Neural cell (in vitro differentiated cells): ENCODE measurements at regions not wholly inside any gene's neighbourhood (a gene's known extent, or its start where the extent isn't known, plus 50 kb on each side); places are given as distances from the start of the nearest gene placed in this dataset.

ENCODE experiments used
- H2AFZ ChIP-seq: fragments of 200-600, 300-800 bp; sonication (generic), shearing (Covaris generic); 2 replicates; pipeline ENCODE4 v1.6.0; 2014; ENCODE audit warnings: low read depth, mild to moderate bottlenecking, antibody characterized with exemption, low read length, moderate library complexity
- H3F3A ChIP-seq: fragments of 200-600 bp; shearing (Covaris generic); 2 replicates; pipeline ENCODE4 v1.6.1; 2016; ENCODE audit warnings: mild to moderate bottlenecking, moderate library complexity, mixed read lengths, antibody characterized with exemption, low read length; ENCODE audit not compliant: insufficient read depth, poor library complexity, severe bottlenecking
- H3K27ac ChIP-seq: fragments of 200-600, 300-800 bp; sonication (generic), shearing (Covaris generic); 2 replicates; pipeline ENCODE4 v1.5.1; 2014; ENCODE audit warnings: mild to moderate bottlenecking, low read length, moderate library complexity
- H3K27me3 ChIP-seq: fragments of 300-800, 200-600 bp; sonication (generic), shearing (Covaris generic); 2 replicates; pipeline ENCODE4 v1.6.0; 2014; ENCODE audit warnings: mild to moderate bottlenecking, low read depth, low read length, moderate library complexity; ENCODE audit not compliant: insufficient read depth
- H3K36me3 ChIP-seq: fragments of 300-800, 200-600 bp; sonication (generic), shearing (Covaris generic); 2 replicates; pipeline ENCODE4 v1.5.1; 2014; ENCODE audit warnings: mild to moderate bottlenecking, antibody characterized with exemption, low read length, moderate library complexity; ENCODE audit not compliant: insufficient read depth
- H3K4me2 ChIP-seq: fragments of 300-800, 200-600 bp; sonication (generic), shearing (Covaris generic); 2 replicates; pipeline ENCODE4 v1.6.0; 2014; ENCODE audit warnings: mild to moderate bottlenecking, low read length
- H3K4me3 ChIP-seq: fragments of 300-800, 200-600 bp; sonication (generic), shearing (Covaris generic); 2 replicates; pipeline ENCODE4 v1.5.1; 2014; ENCODE audit warnings: mild to moderate bottlenecking, low read length, moderate library complexity
- H3K79me2 ChIP-seq: fragments of 200-600 bp; shearing (Covaris generic); replicated peaks from 2 replicates; pipeline ENCODE4 v1.6.0; 2014; ENCODE audit warnings: mild to moderate bottlenecking, low read length, moderate library complexity; ENCODE audit not compliant: insufficient read depth
- H3K9ac ChIP-seq: fragments of 300-800, 200-600 bp; sonication (generic), shearing (Covaris generic); 2 replicates; pipeline ENCODE4 v1.6.1; 2016; ENCODE audit warnings: mild to moderate bottlenecking, low read length, mixed read lengths
- H3K9me2 ChIP-seq: fragments of 200-600 bp; shearing (Covaris generic); 2 replicates; pipeline ENCODE4 v1.6.1; 2016; ENCODE audit warnings: mild to moderate bottlenecking, low read length, mixed read lengths; ENCODE audit not compliant: insufficient read depth
- H3K9me3 ChIP-seq: fragments of 200-600, 300-800 bp; sonication (generic), shearing (Covaris generic); 2 replicates; pipeline ENCODE4 v1.6.1; 2016; ENCODE audit warnings: mild to moderate bottlenecking, mixed run types, low read length, moderate library complexity, mixed read lengths
- H4K20me1 ChIP-seq: fragments of 200-600 bp; shearing (Covaris generic); 2 replicates; pipeline ENCODE4 v1.6.1; 2016; ENCODE audit warnings: mild to moderate bottlenecking, mixed run types; ENCODE audit not compliant: insufficient read depth
- CTCF ChIP-seq: fragments of 450-650 bp; IDR thresholded peaks from 2 replicates; pipeline ENCODE4 v1.5.1; 2014; ENCODE audit warnings: antibody characterized with exemption, mild to moderate bottlenecking, moderate library complexity; ENCODE audit not compliant: poor library complexity, severe bottlenecking
- EP300 ChIP-seq: fragments of 450-650 bp; conservative IDR thresholded peaks from 2 replicates; pipeline ENCODE4 v1.6.1; 2014; ENCODE audit warnings: antibody characterized with exemption, mild to moderate bottlenecking, moderate library complexity; ENCODE audit not compliant: poor library complexity, severe bottlenecking
- EZH2 ChIP-seq: fragments of 200-600, 300-800 bp; shearing (Covaris generic), sonication (generic); IDR thresholded peaks from 2 replicates; pipeline ENCODE4 v1.6.1; 2014; ENCODE audit warnings: antibody characterized with exemption, low read length, borderline replicate concordance, mild to moderate bottlenecking; ENCODE audit not compliant: insufficient read depth, poor library complexity, severe bottlenecking
- MXI1 ChIP-seq: fragments of 450-650 bp; conservative IDR thresholded peaks from 2 replicates; pipeline ENCODE4 v1.6.1; 2014; ENCODE audit warnings: antibody characterized with exemption, mild to moderate bottlenecking; ENCODE audit not compliant: poor library complexity, severe bottlenecking
- POLR2AphosphoS5 ChIP-seq: IDR thresholded peaks from 2 replicates; pipeline ENCODE4 v1.6.1; 2012
- RAD21 ChIP-seq: fragments of 450-650 bp; conservative IDR thresholded peaks from 2 replicates; pipeline ENCODE4 v1.6.1; 2014; ENCODE audit warnings: antibody characterized with exemption, mild to moderate bottlenecking, moderate library complexity
- REST ChIP-seq: IDR thresholded peaks from 2 replicates; pipeline ENCODE4 v1.6.1; 2012; ENCODE audit warnings: borderline replicate concordance
- SMC3 ChIP-seq: fragments of 450-650 bp; conservative IDR thresholded peaks from 2 replicates; pipeline ENCODE4 v1.6.1; 2014; ENCODE audit warnings: antibody characterized with exemption, mild to moderate bottlenecking, moderate library complexity; ENCODE audit not compliant: poor library complexity
- TAF1 ChIP-seq: IDR thresholded peaks from 2 replicates; pipeline ENCODE4 v1.6.1; 2012; ENCODE audit warnings: low read depth

DNA sequence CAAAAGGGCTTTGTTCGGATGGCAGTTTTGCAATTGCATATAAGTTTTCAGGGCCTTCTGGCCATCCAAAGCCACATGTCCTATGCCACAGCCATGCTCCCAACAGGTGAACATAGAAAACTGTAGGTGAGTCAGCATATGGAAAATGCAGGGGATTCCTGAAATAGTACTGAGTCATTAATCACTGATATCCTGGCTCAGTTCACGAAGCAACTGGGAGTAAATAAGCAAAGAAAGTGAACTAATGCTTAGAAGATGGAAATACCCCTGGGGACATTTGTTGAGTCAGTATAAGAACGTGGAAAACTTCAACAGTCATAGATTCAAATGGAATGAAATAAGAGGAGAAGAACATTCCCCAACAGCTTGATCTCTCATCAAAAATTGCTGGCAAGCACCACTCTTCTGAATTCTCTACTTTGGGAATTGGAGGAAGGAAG, 148.9 kb upstream of the RUNX1 start:
- Histone ChIP-seq H3K27me3 (no peaks in the 10 kb centered on the region), H2AFZ (no peak overlapping the region)

DNA sequence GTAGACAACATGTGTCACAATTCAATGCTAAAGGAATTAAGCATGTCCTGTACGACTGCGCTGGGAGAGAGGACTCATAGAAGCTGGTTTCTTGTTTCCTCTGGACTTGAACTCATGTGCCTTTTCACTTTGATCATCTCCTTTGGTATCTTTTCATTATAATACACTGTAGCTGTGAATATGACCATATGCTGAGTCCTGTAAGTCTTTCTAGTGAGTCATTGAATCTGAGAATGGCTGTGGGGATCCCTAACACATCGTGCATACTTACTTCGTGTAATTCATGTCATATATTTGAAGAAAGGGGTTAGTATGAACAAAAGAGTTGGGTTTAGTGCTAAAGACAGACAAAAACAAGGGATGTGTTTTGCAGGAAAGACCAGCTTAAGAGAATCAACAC, 148.1 kb upstream of the RUNX1 start:
- Histone ChIP-seq H2AFZ (no peak overlapping the region), H3K36me3 (no peaks in the 10 kb centered on the region), H3K4me2 (no peak overlapping the region), H3K9me2 (no peaks in the 10 kb centered on the region), H3F3A (no peaks in the 10 kb centered on the region), H3K9me3 (no peaks in the 10 kb centered on the region), H3K27ac (no peak overlapping the region), H3K79me2 (no peaks in the 10 kb centered on the region), H3K9ac (no peak overlapping the region), H4K20me1 (no peaks in the 10 kb centered on the region), H3K27me3 (no peaks in the 10 kb centered on the region), H3K4me3 (no peak overlapping the region)
- TF ChIP-seq TAF1 (no peak), CTCF (no peak), SMC3 (no peak), EZH2 (no peak), MXI1 (no peak), EP300 (no peak), RAD21 (no peak)

More for the DNA sequence above, 148.9 kb upstream of the RUNX1 start:
- no peak overlapping the region for H3K4me2 ChIP-seq
- no peaks in the 10 kb centered on the region for H3F3A ChIP-seq
- no peak for TF ChIP-seq SMC3
- TF ChIP-seq CTCF, result no peak
- no peak for TF ChIP-seq EP300
- TF ChIP-seq MXI1, result no peak
- TF ChIP-seq TAF1, result no peak
- no peak for TF ChIP-seq EZH2
- no peak for TF ChIP-seq RAD21
- TF ChIP-seq POLR2AphosphoS5, result no peak
- TF ChIP-seq REST, result no peak
- H4K20me1 ChIP-seq, result no peaks in the 10 kb centered on the region
- H3K9me3 ChIP-seq, result no peaks in the 10 kb centered on the region
- no peak overlapping the region for H3K4me3 ChIP-seq
- no peak overlapping the region for H3K27ac ChIP-seq
- no peak overlapping the region for H3K9ac ChIP-seq
- no peaks in the 10 kb centered on the region for H3K36me3 ChIP-seq
- H3K79me2 ChIP-seq, result no peaks in the 10 kb centered on the region
- H3K9me2 ChIP-seq, result no peaks in the 10 kb centered on the region
